Activated CD8-positive, alpha-beta T cell treated with anti-CD3 and anti-CD28 coated beads for 36 hours (primary cell): ENCODE measurements at regions not wholly inside any gene's neighbourhood (a gene's known extent, or its start where the extent isn't known, plus 50 kb on each side); places are given as distances from the start of the nearest gene placed in this dataset.

Experiments used
- ATAC-seq: fragments of 200-7000 bp; cut with Tn5 transposase; one replicate; pipeline ENCODE4 v1.10.0; 2021; ENCODE audit warnings: mild to moderate bottlenecking, moderate library complexity
- CTCF ChIA-PET: fragments of 350-600 bp; sonication (Branson Sonifier 250); formaldehyde crosslinking; loops from one replicate; lab custom pipeline; 2021; ENCODE audit warnings: antibody characterized with exemption; lab: Charles Lee
- POLR2A ChIA-PET: fragments of 350-600 bp; sonication (Branson Sonifier 250); formaldehyde crosslinking; loops from one replicate; lab custom pipeline; 2021; ENCODE audit warnings: antibody characterized with exemption; lab: Charles Lee
- DNase-seq: peaks from one replicate; pipeline ENCODE4 v3.0.0-alpha.2; 2020
- H3K27ac Mint-ChIP-seq: one replicate; pipeline ENCODE4 v1.8.0; 2021; ENCODE audit warnings: mild to moderate bottlenecking, mixed read lengths
- H3K27me3 Mint-ChIP-seq: one replicate; pipeline ENCODE4 v1.8.0; 2021; ENCODE audit warnings: mixed read lengths
- H3K36me3 Mint-ChIP-seq: one replicate; pipeline ENCODE4 v1.8.0; 2021; ENCODE audit warnings: low read depth, mixed read lengths
- H3K4me1 Mint-ChIP-seq: one replicate; pipeline ENCODE4 v1.8.0; 2021; ENCODE audit warnings: low read depth, mixed read lengths
- H3K4me3 Mint-ChIP-seq: one replicate; pipeline ENCODE4 v1.8.0; 2021; ENCODE audit warnings: mild to moderate bottlenecking, moderate library complexity, mixed read lengths
- H3K9me3 Mint-ChIP-seq: one replicate; pipeline ENCODE4 v1.8.0; 2021; ENCODE audit warnings: mixed read lengths
- CTCF ChIP-seq: fragments of 200-600 bp; IDR thresholded peaks from one replicate; pipeline ENCODE4 v1.8.0; 2022; ENCODE audit warnings: antibody characterized with exemption, mild to moderate bottlenecking
- intact Hi-C: fragments of 100-400 bp; cut with micrococcal nuclease; formaldehyde crosslinking; loops from one replicate; pipeline ENCODE4 v1.10.0; 2022

- no peak for TF ChIP-seq CTCF
- ATAC-seq: no peak
- Mint-ChIP-seq H3K27ac (no peak overlapping the region), H3K9me3 (no peaks in the 10 kb centered on the region), H3K27me3 (no peaks in the 10 kb centered on the region), H3K36me3 (no peaks in the 10 kb centered on the region), H3K4me3 (no peak overlapping the region), H3K4me1 (peaks cover 2% of the 10 kb centered on the region)
- intact Hi-C loops: no loop called here
- ChIA-PET CTCF (interaction anchor here (1.5 kb wide), 1 partner anchor 17 kb away, joined by 3 read pairs; no protein-coding TSS in a partner anchor), POLR2A (interaction anchor here (0.6 kb wide), 1 partner anchor 422 kb away, joined by 3 read pairs; no protein-coding TSS in a partner anchor)
- no peak for DNase-seq
These were observed 161.0 kb downstream of the SEC14L1 start for GRCh38 chr17:77301694-77302266.

GRCh38 chr17:77302682-77303081 lies 161.9 kb downstream of the SEC14L1 start:
- peaks cover 2% of the 10 kb centered on the region for H3K4me1 Mint-ChIP-seq
- no peak overlapping the region for H3K4me3 Mint-ChIP-seq
- H3K9me3 Mint-ChIP-seq: no peaks in the 10 kb centered on the region
- intact Hi-C loops: no loop called here
- ChIA-PET POLR2A (interaction anchor here (0.6 kb wide), 1 partner anchor 422 kb away, joined by 3 read pairs; no protein-coding TSS in a partner anchor), CTCF (no interaction called here)
- DNase-seq (no peak), ATAC-seq (no peak)
- no peak overlapping the region for H3K27ac Mint-ChIP-seq
- no peaks in the 10 kb centered on the region for H3K36me3 Mint-ChIP-seq
- no peak for TF ChIP-seq CTCF
- no peaks in the 10 kb centered on the region for H3K27me3 Mint-ChIP-seq

- Mint-ChIP-seq H3K36me3 (no peaks in the 10 kb centered on the region), H3K4me3 (no peak overlapping the region), H3K9me3 (no peaks in the 10 kb centered on the region), H3K4me1 (no peaks in the 10 kb centered on the region), H3K27ac (no peak overlapping the region), H3K27me3 (no peaks in the 10 kb centered on the region)
- CTCF ChIA-PET: no interaction called here
- no peak for ATAC-seq
- DNase-seq: no peak
- POLR2A ChIA-PET: no interaction called here
- intact Hi-C loops: no loop called here
- no peak for TF ChIP-seq CTCF
These were observed 162.9 kb downstream of the SEC14L1 start for GRCh38 chr17:77303620-77304019.

GRCh38 chr17:77304051-77304745 lies 163.4 kb downstream of the SEC14L1 start:
- TF ChIP-seq CTCF: no peak
- Mint-ChIP-seq H3K4me3 (no peak overlapping the region), H3K36me3 (no peaks in the 10 kb centered on the region), H3K9me3 (no peaks in the 10 kb centered on the region), H3K27me3 (no peaks in the 10 kb centered on the region), H3K4me1 (no peaks in the 10 kb centered on the region), H3K27ac (no peak overlapping the region)
- ChIA-PET POLR2A (no interaction called here), CTCF (no interaction called here)
- DNase-seq (no peak), ATAC-seq (no peak)
- intact Hi-C loops: no loop called here

- no peaks in the 10 kb centered on the region for H3K9me3 Mint-ChIP-seq
- ChIA-PET POLR2A (interaction anchor here (0.6 kb wide), 2 partner anchors 41 to 896 kb away, joined by 3 read pairs; no protein-coding TSS in a partner anchor), CTCF (no interaction called here)
- intact Hi-C loops: no loop called here
- DNase-seq (no peak), ATAC-seq (no peak)
- no peak for TF ChIP-seq CTCF
- H3K27me3 Mint-ChIP-seq: no peaks in the 10 kb centered on the region
- H3K4me3 Mint-ChIP-seq: no peak overlapping the region
- H3K36me3 Mint-ChIP-seq: no peaks in the 10 kb centered on the region
- no peaks in the 10 kb centered on the region for H3K4me1 Mint-ChIP-seq
- no peak overlapping the region for H3K27ac Mint-ChIP-seq
These were observed 164.1 kb downstream of the SEC14L1 start for GRCh38 chr17:77304746-77305473.
